ENCODE measurements at regions not wholly inside any gene's neighbourhood (a gene's known extent, or its start where the extent isn't known, plus 50 kb on each side); places are given as distances from the start of the nearest gene placed in this dataset.

DNA sequence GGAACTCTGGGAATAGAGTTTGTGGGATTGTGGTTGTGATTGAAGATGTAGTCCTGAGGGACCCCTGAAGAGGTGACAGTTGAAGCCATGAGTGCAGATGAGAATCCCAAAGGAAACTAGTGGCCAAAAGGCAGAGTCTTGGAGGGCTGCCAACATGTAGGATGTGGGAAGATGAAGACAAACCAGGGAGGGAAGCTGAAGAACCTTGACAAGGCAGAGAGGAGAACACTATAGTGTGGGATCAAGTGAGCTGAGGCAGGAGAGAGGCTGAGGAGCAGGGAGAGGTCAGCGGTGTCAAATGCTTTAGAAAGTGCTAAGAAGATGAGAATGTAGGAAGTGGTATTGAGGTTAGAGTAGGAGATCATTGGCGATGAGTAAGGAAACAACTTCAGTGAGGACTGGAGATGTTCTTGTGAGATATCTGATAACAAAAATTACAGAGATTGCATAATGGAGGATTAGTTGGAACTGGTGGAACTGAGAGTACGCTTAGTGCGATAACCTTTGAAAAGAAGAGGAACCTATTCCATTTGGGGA, 88.5 kb upstream of the VCAM1 start (continued):
- TF ChIP-seq, protein P1, sequence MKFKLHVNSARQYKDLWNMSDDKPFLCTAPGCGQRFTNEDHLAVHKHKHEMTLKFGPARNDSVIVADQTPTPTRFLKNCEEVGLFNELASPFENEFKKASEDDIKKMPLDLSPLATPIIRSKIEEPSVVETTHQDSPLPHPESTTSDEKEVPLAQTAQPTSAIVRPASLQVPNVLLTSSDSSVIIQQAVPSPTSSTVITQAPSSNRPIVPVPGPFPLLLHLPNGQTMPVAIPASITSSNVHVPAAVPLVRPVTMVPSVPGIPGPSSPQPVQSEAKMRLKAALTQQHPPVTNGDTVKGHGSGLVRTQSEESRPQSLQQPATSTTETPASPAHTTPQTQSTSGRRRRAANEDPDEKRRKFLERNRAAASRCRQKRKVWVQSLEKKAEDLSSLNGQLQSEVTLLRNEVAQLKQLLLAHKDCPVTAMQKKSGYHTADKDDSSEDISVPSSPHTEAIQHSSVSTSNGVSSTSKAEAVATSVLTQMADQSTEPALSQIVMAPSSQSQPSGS (IDR thresholded peaks at IDR 0.05; ENCODE audit: low read length), result no peak
- TF ChIP-seq FOSL1 (IDR thresholded peaks at IDR 0.05; ENCODE audit: insufficient read depth, low read depth, low read length), result no peak

All from H1 (cell line).